GM19463 (cell line): ENCODE measurements at regions not wholly inside any gene's neighbourhood (a gene's known extent, or its start where the extent isn't known, plus 50 kb on each side); places are given as distances from the start of the nearest gene placed in this dataset.

Experiments
- ATAC-seq: cut with Tn5 transposase; IDR thresholded peaks from one replicate; pipeline ENCODE4 v1.9.1; 2021; ENCODE audit warnings: mild to moderate bottlenecking, moderate library complexity; ENCODE audit not compliant: unreplicated experiment

GRCh38 chrX:69282893-69283690, 117.8 kb upstream of the PJA1 start:
- no peak for ATAC-seq

GRCh38 chrX:69280933-69281332, 115.7 kb upstream of the PJA1 start:
- no peak for ATAC-seq

- ATAC-seq = no peak
Observed at GRCh38 chrX:69279234-69279633, 114.0 kb upstream of the PJA1 start.

GRCh38 chrX:69278031-69278687, 112.9 kb upstream of the PJA1 start:
- no peak for ATAC-seq

- ATAC-seq = no peak
Observed at GRCh38 chrX:69277369-69277990, 112.2 kb upstream of the PJA1 start.

- no peak for ATAC-seq
Observed at GRCh38 chrX:69268611-69269010, 103.4 kb upstream of the PJA1 start.

- ATAC-seq = no peak
Observed at GRCh38 chrX:69264158-69264581, 98.9 kb upstream of the PJA1 start.

- no peak for ATAC-seq
Observed at GRCh38 chrX:69263251-69263820, 98.1 kb upstream of the PJA1 start.

GRCh38 chrX:69262036-69262936, 97.0 kb upstream of the PJA1 start:
- ATAC-seq = no peak

GRCh38 chrX:69260169-69260568, 94.9 kb upstream of the PJA1 start:
- no peak for ATAC-seq

- ATAC-seq = no peak
Observed at GRCh38 chrX:69258893-69259292, 93.6 kb upstream of the PJA1 start.

- ATAC-seq = no peak
Observed at GRCh38 chrX:69257499-69258127, 92.4 kb upstream of the PJA1 start.

- no peak for ATAC-seq
Observed at GRCh38 chrX:69256291-69256565, 91.0 kb upstream of the PJA1 start.

GRCh38 chrX:69255441-69256290, 90.4 kb upstream of the PJA1 start:
- no peak for ATAC-seq

GRCh38 chrX:69253821-69254220, 88.6 kb upstream of the PJA1 start:
- ATAC-seq = no peak

- no peak for ATAC-seq
Observed at GRCh38 chrX:69243276-69243675, 78.0 kb upstream of the PJA1 start.

GRCh38 chrX:69238887-69239231, 73.6 kb upstream of the PJA1 start:
- no peak for ATAC-seq

- ATAC-seq = no peak
Observed at GRCh38 chrX:69238114-69238886, 73.0 kb upstream of the PJA1 start.

- no peak for ATAC-seq
Observed at GRCh38 chrX:69237236-69237635, 72.0 kb upstream of the PJA1 start.
